Dedifferentiated amniotic fluid mesenchymal stem cell (primary cell): ENCODE measurements at regions not wholly inside any gene's neighbourhood (a gene's known extent, or its start where the extent isn't known, plus 50 kb on each side); places are given as distances from the start of the nearest gene placed in this dataset.
"Not testable (repeated sequence)": the region's sequence is repeated elsewhere in the genome, so short reads cannot be mapped to it uniquely, and the experiment has no call there.

Experiments
- DNase-seq: peaks from one replicate; pipeline ENCODE4 v3.0.0-alpha.2; 2016; ENCODE audit errors: extremely low spot score

- DNase-seq, result no peak
Measured at GRCh38 chr21:28078126-28078525, 914.6 kb downstream of the LTN1 start.

- no peak for DNase-seq
Measured at GRCh38 chr21:28074676-28075075, 918.0 kb downstream of the LTN1 start.

- DNase-seq, result no peak
Measured at GRCh38 chr21:28072601-28073000, 920.1 kb downstream of the LTN1 start.

- no peak for DNase-seq
Measured at GRCh38 chr21:28069450-28069923, 923.2 kb downstream of the LTN1 start.

GRCh38 chr21:28068455-28069358 lies 924.0 kb downstream of the LTN1 start:
- DNase-seq, result no peak

GRCh38 chr21:28066596-28067387 lies 925.9 kb downstream of the LTN1 start:
- DNase-seq, result no peak

GRCh38 chr21:28066076-28066475 lies 926.6 kb downstream of the LTN1 start:
- no peak for DNase-seq

- no peak for DNase-seq
Measured at GRCh38 chr21:28063241-28064216, 929.1 kb downstream of the LTN1 start.

- DNase-seq, result not testable (repeated sequence)
Measured at GRCh38 chr21:28052956-28053355, 939.7 kb downstream of the LTN1 start.

GRCh38 chr21:28051649-28052048 lies 941.0 kb downstream of the LTN1 start:
- peak; percentile 71 for DNase-seq

GRCh38 chr21:28035692-28036091 lies 957.0 kb downstream of the LTN1 start:
- not testable (repeated sequence) for DNase-seq

- DNase-seq, result not testable (repeated sequence)
Measured at GRCh38 chr21:28034916-28035315, 957.8 kb downstream of the LTN1 start.

GRCh38 chr21:28034334-28034733 lies 958.3 kb downstream of the LTN1 start:
- not testable (repeated sequence) for DNase-seq

- not testable (repeated sequence) for DNase-seq
Measured at GRCh38 chr21:28032652-28033051, 960.0 kb downstream of the LTN1 start.

- DNase-seq, result not testable (repeated sequence)
Measured at GRCh38 chr21:28031066-28031465, 961.6 kb downstream of the LTN1 start.

- no peak for DNase-seq
Measured at GRCh38 chr21:28025111-28025510, 967.6 kb downstream of the LTN1 start.

GRCh38 chr21:28018741-28019669 lies 973.7 kb downstream of the LTN1 start:
- no peak for DNase-seq

GRCh38 chr21:28018213-28018612 lies 974.5 kb downstream of the LTN1 start:
- no peak for DNase-seq

- DNase-seq, result no peak
Measured at GRCh38 chr21:28016571-28016970, 976.1 kb downstream of the LTN1 start.

GRCh38 chr21:28013123-28013522 lies 979.6 kb downstream of the LTN1 start:
- DNase-seq, result not testable (repeated sequence)
